WTC11 (cell line): ENCODE measurements at regions not wholly inside any gene's neighbourhood (a gene's known extent, or its start where the extent isn't known, plus 50 kb on each side); places are given as distances from the start of the nearest gene placed in this dataset.

Experiments used
- CTCF ChIP-seq: fragments of 200-600 bp; IDR thresholded peaks from 2 replicates; pipeline ENCODE4 v1.8.0; 2022; ENCODE audit warnings: antibody characterized with exemption
- NFYB ChIP-seq: sonication (generic); formaldehyde crosslinking; conservative IDR thresholded peaks from 2 replicates; pipeline ENCODE4 v1.8.0; 2022; ENCODE audit warnings: low read depth, missing genetic modification reagents

- TF ChIP-seq CTCF: no peak
- no peak for TF ChIP-seq NFYB (CRISPR knock-in tag)
Observed at GRCh38 chr18:38933910-38934510, 1368.4 kb upstream of the CELF4 start.
